ENCODE measurements at regions not wholly inside any gene's neighbourhood (a gene's known extent, or its start where the extent isn't known, plus 50 kb on each side); places are given as distances from the start of the nearest gene placed in this dataset.

- TF ChIP-seq CHD7 (IDR thresholded peaks at IDR 0.05; ENCODE audit: insufficient replicate concordance, low read length) (no peak), MAFK (IDR thresholded peaks at IDR 0.05; ENCODE audit: low read depth, low read length) (no peak), SIRT6 (IDR thresholded peaks at IDR 0.05; ENCODE audit: low read length) (no peak), SP1 (IDR thresholded peaks at IDR 0.05; ENCODE audit: low read depth, low read length) (no peak), RAD21 (IDR thresholded peaks at IDR 0.05 in 1 of 2, conservative IDR thresholded peaks at IDR 0.05 in 1 of 2; ENCODE audit: low read depth in 2 of 2, low read length in 2 of 2) (no peak), EGR1 (IDR thresholded peaks at IDR 0.05; ENCODE audit: borderline replicate concordance, low read depth, low read length) (no peak), EZH2 (IDR thresholded peaks at IDR 0.05; ENCODE audit: low read depth, low read length, severe bottlenecking) (no peak), RBBP5 (IDR thresholded peaks at IDR 0.05; ENCODE audit: borderline replicate concordance, low read depth, low read length) (no peak), JUN (IDR thresholded peaks at IDR 0.05; ENCODE audit: low read depth, low read length) (no peak), TAF1 (IDR thresholded peaks at IDR 0.05; ENCODE audit: low read depth, low read length) (no peak)
- TF ChIP-seq, protein P1, sequence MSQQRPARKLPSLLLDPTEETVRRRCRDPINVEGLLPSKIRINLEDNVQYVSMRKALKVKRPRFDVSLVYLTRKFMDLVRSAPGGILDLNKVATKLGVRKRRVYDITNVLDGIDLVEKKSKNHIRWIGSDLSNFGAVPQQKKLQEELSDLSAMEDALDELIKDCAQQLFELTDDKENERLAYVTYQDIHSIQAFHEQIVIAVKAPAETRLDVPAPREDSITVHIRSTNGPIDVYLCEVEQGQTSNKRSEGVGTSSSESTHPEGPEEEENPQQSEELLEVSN (IDR thresholded peaks at IDR 0.05): no peak
Observed at GRCh38 chr3:194029846-194030245, 106.1 kb upstream of the HES1 start (continued).

Data from H1 (cell line).